DMS53 (cell line): ENCODE measurements at regions not wholly inside any gene's neighbourhood (a gene's known extent, or its start where the extent isn't known, plus 50 kb on each side); places are given as distances from the start of the nearest gene placed in this dataset.

ENCODE experiments used
- DNase-seq: peaks from one replicate; lab custom pipeline; 2025; lab: John Stamatoyannopoulos, UW

DNA sequence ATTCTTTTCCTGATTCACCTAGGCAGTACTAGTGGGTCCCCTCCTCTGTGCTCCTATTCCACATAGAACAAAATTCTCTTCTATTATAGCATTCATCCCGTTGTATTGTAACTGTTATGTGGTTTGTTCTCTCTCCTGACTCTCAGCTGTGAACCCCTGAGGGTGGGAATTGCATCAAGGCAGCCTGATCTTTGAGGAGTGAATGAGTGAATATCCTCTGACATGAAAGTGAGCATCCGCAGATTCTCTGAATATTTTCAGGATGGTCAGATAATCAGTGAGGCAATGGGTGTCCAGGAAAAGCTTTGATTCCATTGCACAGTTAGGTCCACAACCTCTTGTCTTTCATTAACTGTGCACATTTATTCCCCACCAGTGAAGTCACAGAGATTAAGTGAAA, 67.6 kb upstream of the SLC22A23 start:
- DNase-seq = no peak

DNA sequence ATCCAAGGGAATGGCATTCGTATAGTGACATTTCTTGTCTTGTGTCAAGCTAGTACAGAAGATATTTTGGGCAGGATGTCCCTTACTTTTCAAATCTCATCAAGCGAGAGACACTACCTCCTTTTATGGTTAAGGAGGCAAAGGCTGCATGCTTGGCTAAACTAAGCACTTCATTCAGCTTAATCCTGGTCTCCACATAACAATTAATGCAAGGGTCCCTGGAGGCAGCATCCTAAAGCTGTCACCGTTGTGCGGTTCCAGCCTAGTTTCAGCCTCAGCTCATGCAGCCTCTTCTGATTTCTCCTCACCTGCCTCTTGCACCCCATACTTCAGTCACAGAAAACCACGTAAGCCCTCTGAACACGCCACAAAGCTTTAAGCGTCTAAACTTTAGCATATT, 67.1 kb upstream of the SLC22A23 start:
- DNase-seq = no peak

DNA sequence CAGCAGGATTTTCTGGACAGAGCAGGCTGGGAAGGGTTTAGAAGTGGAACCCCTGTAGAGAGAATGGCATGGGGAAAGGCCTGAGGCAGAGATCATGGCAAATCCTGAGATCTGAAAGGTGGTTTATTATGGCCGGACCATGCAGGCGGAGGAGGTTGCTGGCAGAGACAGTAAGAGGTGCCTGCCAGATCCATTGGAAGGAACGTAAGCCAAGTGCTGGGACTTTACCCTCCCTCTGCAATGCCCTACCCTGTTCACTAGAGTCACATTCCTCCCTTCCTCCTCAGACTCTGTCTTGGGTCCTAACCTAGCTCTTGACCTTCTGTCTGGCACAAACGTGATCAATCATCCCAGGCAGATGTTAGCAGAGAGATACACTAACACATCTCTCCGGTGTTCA, 66.4 kb upstream of the SLC22A23 start:
- no peak for DNase-seq

DNA sequence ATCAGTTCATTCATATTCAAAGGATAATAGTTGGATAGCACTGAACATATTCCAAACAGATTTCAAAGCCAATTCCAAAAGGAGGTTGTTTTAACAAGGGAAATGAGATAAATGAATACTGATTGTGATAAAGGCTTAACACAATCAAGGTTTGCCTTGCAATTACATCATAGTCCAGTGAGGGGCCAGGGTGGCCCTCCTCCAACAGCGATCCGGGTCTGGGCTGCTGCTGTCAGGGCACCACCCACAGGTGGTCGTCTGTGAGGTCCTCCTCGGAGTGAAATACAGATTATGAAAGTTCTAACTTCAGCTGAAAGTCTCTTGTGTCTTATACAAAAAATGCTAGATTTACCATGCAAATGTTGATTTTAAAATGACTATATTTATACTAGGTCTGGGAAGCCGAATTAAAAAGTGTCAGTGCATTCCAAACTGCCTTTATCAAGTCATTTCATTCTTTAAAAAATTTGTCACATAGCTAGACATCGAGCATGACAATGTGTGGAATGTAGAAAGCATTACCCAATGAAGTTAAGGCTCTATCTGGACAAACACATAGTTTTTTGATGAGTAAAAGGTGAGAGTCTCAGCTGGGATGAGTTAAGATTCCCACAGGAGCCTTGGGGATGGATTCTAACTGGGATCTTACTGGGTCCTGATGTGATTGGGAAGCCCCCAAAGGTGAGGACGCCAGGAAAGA, 65.9 kb upstream of the SLC22A23 start:
- DNase-seq = no peak

DNA sequence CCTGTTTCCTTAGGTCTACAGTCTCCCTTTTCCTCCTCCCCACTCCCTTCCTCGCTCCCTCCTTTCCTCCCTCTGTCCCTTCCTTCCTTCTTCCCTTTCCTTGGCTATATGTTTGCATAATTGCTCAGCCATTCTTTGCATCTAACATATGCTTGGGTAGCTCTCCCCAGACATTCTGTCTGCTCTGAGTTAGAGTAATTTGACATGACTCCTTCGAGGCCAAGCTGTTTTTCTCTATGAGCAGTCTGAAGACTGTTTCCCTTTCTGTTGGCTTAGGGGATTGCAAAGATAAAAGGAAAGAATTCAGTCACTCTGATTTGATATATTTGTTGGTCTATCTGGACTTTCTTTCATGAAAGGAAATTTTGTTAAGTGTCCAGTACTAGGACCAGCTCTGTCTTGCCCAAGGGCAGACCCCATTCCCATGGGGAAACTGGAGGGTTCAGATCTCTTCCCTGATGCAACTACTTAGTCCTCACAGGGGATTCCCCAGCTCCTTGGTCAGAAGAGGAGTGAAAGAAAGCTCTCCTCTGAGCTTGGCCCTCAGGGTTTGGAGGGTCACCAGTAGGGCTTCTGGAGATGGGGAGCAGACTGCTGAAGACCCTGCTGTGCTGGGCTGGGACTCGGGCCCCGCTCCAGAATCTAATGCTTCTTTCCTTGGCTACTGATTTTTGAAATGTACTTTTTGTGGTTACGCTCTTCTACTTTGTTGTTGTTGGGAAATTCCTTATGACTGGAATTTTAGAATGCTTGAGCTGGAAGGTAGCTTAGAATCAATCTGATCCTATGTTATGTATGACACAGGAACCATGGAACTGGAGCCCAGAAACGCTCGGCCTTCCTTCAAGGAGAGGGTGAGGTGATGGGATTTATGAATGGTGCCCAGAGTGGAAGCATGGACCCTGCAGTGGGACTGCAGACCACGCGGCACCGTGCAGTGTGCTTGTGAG, 63.7 kb upstream of the SLC22A23 start:
- DNase-seq = no peak

DNA sequence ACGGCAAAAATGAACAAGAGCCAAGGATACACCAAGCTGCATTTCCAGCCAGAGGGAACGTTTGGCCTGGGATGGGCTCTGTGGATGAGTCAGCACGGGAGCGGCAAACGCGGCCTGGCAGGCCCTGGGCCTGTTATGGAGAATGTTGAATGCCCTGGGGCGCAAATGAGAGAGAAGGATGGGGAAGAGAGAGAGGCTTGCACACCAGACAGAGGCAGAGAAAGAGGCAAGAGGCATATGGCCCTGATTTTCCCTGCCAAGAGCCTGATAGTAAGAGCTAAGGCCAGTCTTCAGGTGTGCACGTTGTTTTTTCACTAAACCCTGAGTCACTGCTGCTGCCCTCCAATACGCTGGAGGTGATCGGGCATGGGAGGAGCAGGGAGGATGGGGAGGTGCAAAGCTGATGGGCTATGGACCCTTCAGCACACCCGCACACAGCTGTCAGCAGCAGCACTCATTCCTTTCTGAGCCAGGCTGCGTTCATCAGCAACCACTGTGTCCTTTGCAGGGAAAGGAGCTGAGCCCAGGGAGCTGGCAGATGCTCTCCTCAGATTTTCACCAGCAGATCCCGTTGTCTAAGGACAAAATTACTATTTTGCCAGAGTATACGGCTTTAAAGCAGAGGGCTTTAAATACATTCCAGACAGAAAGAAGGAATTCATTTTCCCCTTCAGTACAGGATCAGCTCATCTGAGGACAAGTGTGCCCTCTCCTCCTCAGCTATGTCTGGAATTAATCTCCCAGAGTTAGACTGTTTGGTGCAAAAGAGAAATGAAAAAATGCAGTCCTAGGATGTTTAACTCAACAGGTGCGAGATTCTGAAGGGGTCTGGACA, 61.7 kb upstream of the SLC22A23 start:
- peak; percentile 26 for DNase-seq

DNA sequence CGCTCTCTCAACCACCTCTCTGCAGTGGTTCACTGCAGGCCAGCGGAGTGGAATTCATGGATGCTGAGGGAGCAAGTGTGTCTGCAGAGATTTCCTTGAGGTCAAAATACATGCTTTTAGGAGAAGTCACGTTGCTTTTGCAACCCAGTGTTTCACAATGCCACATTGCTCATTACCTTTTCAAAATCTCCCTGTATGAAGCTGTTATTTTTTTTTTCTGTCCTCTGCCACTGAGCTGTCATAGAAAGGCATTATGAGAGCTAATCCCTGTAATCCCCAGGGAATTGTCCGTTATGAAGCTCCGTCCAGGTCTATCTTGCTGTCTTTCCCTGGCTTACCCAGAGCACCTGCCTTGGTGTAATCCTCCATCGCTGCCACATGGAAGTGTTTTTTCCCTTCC, 60.5 kb upstream of the SLC22A23 start:
- DNase-seq = no peak

DNA sequence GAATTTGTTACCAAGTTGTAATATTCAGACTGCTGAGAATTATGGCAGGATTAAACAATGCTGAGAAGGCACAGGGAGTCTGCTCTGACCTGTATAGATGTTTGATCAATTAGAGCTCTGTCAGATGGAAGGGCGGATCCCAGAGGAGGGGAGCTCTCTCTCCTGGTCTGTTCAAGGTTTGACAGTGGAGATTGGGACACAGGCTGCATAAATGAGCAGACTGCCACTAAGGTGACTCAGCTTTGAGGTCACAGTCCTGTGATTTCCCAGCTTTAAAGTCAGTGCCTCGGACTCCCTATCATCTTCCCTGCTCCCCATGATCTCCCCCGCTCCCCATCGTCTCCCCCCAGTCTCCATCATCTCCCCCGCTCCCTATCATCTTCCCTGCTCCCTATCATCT, 59.2 kb upstream of the SLC22A23 start:
- peak; percentile 13 for DNase-seq

DNA sequence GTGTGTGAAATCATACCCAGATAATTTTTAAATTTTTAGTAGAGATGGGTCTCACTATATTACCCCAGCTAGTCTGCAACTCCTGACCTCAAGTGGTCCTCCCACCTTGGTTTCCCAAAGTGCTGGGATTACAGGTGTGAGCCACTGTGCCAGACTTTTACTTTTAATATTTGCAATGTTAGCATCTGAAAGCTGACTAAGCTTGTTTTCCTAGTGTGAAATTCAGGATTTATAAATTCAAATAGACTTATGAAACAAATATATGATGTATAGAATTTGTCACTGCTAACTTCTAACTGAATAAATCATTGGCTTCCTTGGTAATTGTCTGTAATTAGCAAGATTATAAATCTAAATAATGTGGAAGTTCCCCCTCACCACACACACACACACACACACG, 58.8 kb upstream of the SLC22A23 start:
- no peak for DNase-seq

DNA sequence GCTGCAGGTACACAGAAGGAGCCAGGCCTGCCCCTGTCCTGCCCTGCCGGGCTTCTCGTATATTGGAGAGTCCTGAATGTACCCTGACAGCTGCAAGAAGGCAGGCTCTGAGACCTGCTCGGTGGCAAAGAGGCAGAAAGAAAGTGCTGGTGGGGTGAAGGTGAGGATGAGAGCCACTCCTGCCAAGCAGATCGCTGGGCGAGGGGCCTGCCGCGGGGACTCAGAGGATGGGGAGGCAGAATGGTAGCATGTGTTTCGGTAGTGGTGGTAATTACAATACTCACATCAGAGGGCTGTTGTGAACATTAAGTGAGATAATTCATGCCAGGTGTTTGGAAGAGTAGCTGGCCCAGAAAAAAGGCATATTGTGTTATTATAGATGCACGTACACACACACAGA, 56.6 kb upstream of the SLC22A23 start:
- DNase-seq = no peak

DNA sequence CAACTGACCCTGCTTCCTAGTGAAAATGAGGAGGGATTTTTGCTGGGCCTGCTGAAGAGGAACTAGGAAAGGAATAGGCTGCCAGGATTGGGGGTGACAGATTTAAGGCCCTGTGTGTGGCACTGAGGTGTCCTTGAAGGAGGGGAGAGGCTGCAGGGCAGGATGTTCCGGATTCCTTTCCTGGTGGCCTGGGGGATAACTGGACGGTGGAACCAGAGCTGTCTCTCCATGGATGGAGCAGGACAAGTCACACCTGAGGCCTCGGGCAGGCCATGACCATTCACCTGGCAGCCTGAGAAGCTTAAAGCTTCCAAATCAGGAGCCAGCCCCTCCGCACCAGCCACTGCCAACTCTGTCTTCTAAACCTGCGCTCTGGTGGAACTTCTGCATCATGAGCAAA, 56.0 kb upstream of the SLC22A23 start:
- DNase-seq = no peak

DNA sequence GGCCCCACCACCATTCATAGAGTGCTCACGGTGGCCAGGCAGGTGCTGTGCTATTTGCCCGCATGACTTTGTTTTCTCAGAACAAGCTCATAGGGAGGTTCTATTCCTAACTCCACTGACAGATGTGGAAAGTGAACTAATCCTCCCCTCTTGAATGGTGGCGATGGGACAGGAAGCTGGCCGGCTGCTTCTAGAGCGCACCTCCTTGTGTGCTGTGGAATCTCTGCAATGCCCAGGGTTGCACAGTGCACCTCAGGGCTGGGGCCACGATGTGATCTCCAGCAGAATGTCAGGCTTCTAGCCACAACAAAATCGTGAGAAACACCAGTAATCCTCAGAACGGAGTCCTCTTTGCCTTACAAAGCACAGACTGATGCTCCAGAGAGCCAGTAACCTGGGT, 53.8 kb upstream of the SLC22A23 start:
- no peak for DNase-seq

DNA sequence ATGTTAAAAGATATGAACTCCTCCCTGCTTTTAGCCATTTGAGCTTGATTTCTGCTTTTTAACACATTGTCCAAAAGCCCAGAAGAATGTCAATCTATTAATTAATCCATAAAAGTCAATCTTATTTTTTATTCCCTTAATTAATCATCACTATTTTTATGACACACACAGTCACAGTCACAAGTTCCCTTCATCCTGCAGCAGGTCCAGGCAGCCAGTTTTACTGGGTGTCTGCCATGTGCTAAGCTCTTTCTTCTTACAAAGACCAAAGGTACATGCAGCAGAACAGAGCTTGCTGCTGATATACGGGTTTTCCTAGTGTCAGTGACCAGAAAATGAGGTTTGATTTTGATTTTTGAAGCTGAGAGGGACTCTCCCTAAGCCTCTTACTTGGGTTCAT, 53.3 kb upstream of the SLC22A23 start:
- DNase-seq = no peak

DNA sequence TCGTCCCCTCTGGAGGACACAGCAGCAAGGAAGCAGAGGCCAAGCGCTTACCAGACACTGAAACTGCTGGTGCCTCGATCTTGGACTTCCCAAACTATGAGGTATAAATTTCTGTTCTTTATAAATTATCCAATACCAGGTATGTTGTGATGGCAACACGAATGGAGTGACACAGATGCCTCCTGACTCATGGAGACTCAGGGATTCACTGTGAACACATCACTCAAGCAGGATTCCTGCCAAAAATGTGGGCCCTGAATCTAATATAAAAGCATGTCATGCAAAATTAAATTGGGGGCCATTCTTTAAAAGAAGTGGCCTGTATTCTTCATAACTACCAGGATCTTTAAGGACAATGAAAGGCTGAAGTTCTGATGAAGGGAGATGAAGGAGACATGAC, 52.5 kb upstream of the SLC22A23 start:
- no peak for DNase-seq

DNA sequence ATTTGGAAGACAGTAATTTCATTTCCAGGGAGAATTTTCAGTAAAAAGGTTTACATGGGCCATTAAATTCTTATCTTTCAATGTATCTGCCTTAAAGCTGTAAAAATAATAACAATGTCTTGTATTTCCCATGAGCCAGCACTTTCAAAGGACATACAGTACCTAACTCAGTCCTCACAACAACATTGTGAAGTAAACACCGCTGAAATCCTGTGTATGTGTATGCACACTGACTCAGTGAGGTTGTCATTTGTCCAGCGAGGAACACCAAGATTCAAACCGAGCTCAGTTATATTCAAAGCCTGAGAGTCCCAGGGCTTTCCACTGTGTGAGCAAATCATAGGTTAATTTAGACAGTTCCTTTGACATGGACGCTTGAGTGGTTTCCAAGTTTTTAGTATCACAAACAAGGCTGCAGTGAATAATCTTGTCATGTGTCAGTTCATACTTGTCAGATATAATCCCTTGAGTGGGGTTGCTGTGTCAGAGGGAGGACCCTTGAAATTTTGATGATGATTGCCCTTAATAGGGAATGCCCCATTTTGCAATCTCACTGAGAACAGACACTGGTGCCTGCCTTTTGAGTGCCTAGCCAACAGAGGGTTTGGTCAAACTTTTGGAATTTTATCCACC, 50.0 kb upstream of the SLC22A23 start:
- no peak for DNase-seq
